ENCODE measurements at regions not wholly inside any gene's neighbourhood (a gene's known extent, or its start where the extent isn't known, plus 50 kb on each side); places are given as distances from the start of the nearest gene placed in this dataset.

- no peak for TF ChIP-seq CTCF (IDR thresholded peaks at IDR 0.05)
- no peak for TF ChIP-seq HMGXB4 (CRISPR knock-in tag; IDR thresholded peaks at IDR 0.05)
- no peak for TF ChIP-seq TEAD1 (CRISPR knock-in tag; IDR thresholded peaks at IDR 0.05)
These were observed 138.1 kb downstream of the RALA start for GRCh38 chr7:39761449-39761848.

All from WTC11 (cell line).